NCI-H2107 treated with DMSO at 0.1 percent for 48 hours (cell line): ENCODE measurements at regions not wholly inside any gene's neighbourhood (a gene's known extent, or its start where the extent isn't known, plus 50 kb on each side); places are given as distances from the start of the nearest gene placed in this dataset.

Experiments
- DNase-seq: peaks from one replicate; lab custom pipeline; 2025; ENCODE audit not compliant: unreplicated experiment; lab: John Stamatoyannopoulos, UW

GRCh38 chr6:134117409-134117808 lies 65.0 kb upstream of the SLC2A12 start:
- DNase-seq = peak; percentile 76

GRCh38 chr6:134115715-134116074 lies 63.3 kb upstream of the SLC2A12 start:
- no peak for DNase-seq

- DNase-seq = no peak
These were observed 62.7 kb upstream of the SLC2A12 start for GRCh38 chr6:134114918-134115714.

- DNase-seq = no peak
These were observed 62.1 kb upstream of the SLC2A12 start for GRCh38 chr6:134114489-134114888.

GRCh38 chr6:134111726-134112125 lies 59.3 kb upstream of the SLC2A12 start:
- DNase-seq = no peak

GRCh38 chr6:134111062-134111677 lies 58.7 kb upstream of the SLC2A12 start:
- DNase-seq = peak; percentile 40

GRCh38 chr6:134106702-134107101 lies 54.3 kb upstream of the SLC2A12 start:
- no peak for DNase-seq

GRCh38 chr6:134105940-134106339 lies 53.5 kb upstream of the SLC2A12 start:
- no peak for DNase-seq

- no peak for DNase-seq
These were observed 50.6 kb upstream of the SLC2A12 start for GRCh38 chr6:134103006-134103405.
